Fibroblast of villous mesenchyme (primary cell): ENCODE measurements at regions not wholly inside any gene's neighbourhood (a gene's known extent, or its start where the extent isn't known, plus 50 kb on each side); places are given as distances from the start of the nearest gene placed in this dataset.

Source experiments
- DNase-seq: peaks from one replicate; pipeline ENCODE4 v3.0.0-alpha.2; 2010; ENCODE audit warnings: low read depth
- H3K4me3 ChIP-seq: 2 replicates; pipeline ENCODE4 v1.5.1; 2011; ENCODE audit warnings: low read depth, mild to moderate bottlenecking, low read length
- CTCF ChIP-seq: IDR thresholded peaks from 2 replicates; pipeline ENCODE4 v1.5.1; 2012; ENCODE audit warnings: low read depth, mild to moderate bottlenecking, low read length; ENCODE audit not compliant: insufficient read depth

- no peak overlapping the region for H3K4me3 ChIP-seq
- no peak for TF ChIP-seq CTCF
- no peak for DNase-seq
Observed at GRCh38 chr7:86954971-86955370, 104.5 kb downstream of the ELAPOR2 start.

GRCh38 chr7:86953653-86954336 is 105.7 kb downstream of the ELAPOR2 start:
- no peak for TF ChIP-seq CTCF

GRCh38 chr7:86953219-86953618 is 106.2 kb downstream of the ELAPOR2 start:
- no peak overlapping the region for H3K4me3 ChIP-seq
- TF ChIP-seq CTCF = no peak
- DNase-seq = no peak

More at GRCh38 chr7:86953653-86954336, 105.7 kb downstream of the ELAPOR2 start:
- DNase-seq = no peak
- H3K4me3 ChIP-seq = no peak overlapping the region

- no peak for TF ChIP-seq CTCF
- DNase-seq = no peak
- no peak overlapping the region for H3K4me3 ChIP-seq
Observed at GRCh38 chr7:86951895-86952294, 107.6 kb downstream of the ELAPOR2 start.

- no peak for DNase-seq
- no peak overlapping the region for H3K4me3 ChIP-seq
- no peak for TF ChIP-seq CTCF
Observed at GRCh38 chr7:86950944-86951343, 108.5 kb downstream of the ELAPOR2 start.

- H3K4me3 ChIP-seq = no peak overlapping the region
- TF ChIP-seq CTCF = no peak
Observed at GRCh38 chr7:86950360-86950759, 109.1 kb downstream of the ELAPOR2 start.

GRCh38 chr7:86949779-86950260 is 109.6 kb downstream of the ELAPOR2 start:
- DNase-seq = no peak
- no peak for TF ChIP-seq CTCF
- H3K4me3 ChIP-seq = no peak overlapping the region

More at GRCh38 chr7:86950360-86950759, 109.1 kb downstream of the ELAPOR2 start:
- DNase-seq = no peak
